ENCODE measurements at regions not wholly inside any gene's neighbourhood (a gene's known extent, or its start where the extent isn't known, plus 50 kb on each side); places are given as distances from the start of the nearest gene placed in this dataset.

DNA sequence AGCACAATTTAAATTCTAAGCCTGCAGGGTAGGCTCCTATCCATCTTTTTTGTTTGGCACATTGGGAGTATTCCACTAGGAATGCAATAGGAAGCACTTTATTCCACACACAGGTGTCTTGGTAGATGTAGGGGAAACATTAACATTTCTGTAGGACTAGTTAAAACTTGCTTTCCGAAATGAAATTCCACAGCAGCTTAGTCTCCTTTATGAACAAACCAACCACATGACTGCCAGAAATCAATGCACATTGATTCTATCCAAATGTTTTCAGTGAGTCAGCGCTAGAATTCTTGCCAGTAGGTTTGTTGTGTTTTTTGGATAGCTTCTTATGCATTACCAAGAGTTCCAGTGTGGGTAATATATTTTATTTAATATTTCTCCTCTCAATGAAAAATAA, 207.9 kb upstream of the CSNK1A1L start:
- TF ChIP-seq, protein P1, sequence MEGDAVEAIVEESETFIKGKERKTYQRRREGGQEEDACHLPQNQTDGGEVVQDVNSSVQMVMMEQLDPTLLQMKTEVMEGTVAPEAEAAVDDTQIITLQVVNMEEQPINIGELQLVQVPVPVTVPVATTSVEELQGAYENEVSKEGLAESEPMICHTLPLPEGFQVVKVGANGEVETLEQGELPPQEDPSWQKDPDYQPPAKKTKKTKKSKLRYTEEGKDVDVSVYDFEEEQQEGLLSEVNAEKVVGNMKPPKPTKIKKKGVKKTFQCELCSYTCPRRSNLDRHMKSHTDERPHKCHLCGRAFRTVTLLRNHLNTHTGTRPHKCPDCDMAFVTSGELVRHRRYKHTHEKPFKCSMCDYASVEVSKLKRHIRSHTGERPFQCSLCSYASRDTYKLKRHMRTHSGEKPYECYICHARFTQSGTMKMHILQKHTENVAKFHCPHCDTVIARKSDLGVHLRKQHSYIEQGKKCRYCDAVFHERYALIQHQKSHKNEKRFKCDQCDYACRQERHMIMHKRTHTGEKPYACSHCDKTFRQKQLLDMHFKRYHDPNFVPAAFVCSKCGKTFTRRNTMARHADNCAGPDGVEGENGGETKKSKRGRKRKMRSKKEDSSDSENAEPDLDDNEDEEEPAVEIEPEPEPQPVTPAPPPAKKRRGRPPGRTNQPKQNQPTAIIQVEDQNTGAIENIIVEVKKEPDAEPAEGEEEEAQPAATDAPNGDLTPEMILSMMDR (IDR thresholded peaks at IDR 0.05; ENCODE audit: partially characterized antibody, unreplicated experiment), result no peak

DNA sequence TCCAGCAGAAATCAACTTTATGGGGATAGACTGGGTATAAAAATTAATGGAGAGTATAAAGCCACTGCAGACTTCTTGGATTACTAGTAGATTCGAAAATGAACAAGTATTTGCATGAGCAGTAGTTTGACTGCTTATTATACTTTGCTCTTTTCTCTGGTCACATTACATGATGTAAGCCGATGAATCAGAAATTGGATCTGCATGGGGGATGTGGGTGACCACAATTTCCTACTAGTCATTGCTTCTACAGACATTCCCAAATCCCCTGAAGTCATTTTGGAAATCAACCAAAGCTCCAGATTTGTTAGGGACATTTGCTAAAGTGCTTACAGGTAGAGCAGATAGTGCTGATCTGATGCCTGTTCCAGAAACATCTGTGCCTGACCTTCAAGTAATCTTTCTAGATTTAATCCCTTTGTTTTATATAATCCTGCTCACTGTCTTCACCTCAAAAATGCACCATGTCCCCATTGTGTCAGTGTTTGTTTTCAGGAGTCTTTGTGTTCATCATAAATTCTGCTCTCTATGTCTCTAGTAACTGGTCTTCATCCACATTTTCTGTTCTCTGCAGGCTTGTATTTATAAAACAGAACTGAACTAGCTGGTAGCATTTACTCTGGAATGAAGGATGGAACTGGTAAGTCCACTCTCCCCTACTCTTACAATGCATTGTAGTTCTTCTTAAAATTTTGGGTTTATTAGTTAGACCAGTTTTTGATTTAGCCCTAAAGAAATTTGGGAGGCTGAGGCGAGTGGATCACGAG, 201.5 kb upstream of the CSNK1A1L start:
- Mint-ChIP-seq H3K36me3 (ENCODE audit: unreplicated experiment) (no peaks in the 10 kb centered on the region), H3K27ac (ENCODE audit: unreplicated experiment) (no peak overlapping the region), H3K4me3 (ENCODE audit: unreplicated experiment) (no peak overlapping the region), H3K27me3 (ENCODE audit: unreplicated experiment) (no peaks in the 10 kb centered on the region), H3K4me1 (ENCODE audit: low read depth, unreplicated experiment) (no peaks in the 10 kb centered on the region), H3K9me3 (ENCODE audit: unreplicated experiment) (no peaks in the 10 kb centered on the region)
- no peak for DNase-seq
- TF ChIP-seq, protein P1 (IDR thresholded peaks at IDR 0.05; ENCODE audit: partially characterized antibody, unreplicated experiment), result no peak

More for the DNA sequence above, 207.9 kb upstream of the CSNK1A1L start:
- Mint-ChIP-seq H3K27me3 (ENCODE audit: unreplicated experiment) (no peaks in the 10 kb centered on the region), H3K36me3 (ENCODE audit: unreplicated experiment) (no peaks in the 10 kb centered on the region), H3K9me3 (ENCODE audit: unreplicated experiment) (no peaks in the 10 kb centered on the region), H3K4me3 (ENCODE audit: unreplicated experiment) (no peak overlapping the region), H3K27ac (ENCODE audit: unreplicated experiment) (no peak overlapping the region), H3K4me1 (ENCODE audit: low read depth, unreplicated experiment) (no peaks in the 10 kb centered on the region)
- DNase-seq, result no peak

DNA sequence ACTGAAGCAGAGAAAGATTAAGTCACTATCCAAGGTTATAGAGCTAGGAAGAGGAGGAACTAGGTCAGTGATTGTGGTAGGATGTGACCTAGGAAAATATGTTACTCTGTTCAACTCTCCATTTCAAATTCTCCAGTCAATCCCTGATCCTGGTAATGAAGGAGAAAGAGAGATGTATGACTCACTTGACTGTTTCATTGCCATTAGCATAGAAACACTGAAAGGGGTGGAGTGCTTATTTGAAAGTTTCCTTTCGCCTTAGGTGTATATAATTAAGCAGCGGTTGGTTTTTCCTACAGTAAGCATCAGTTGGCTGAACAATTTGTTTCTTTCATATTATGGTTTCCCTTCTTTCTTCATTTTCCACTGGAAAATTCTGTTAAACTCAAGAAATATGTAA, 198.1 kb upstream of the CSNK1A1L start:
- H3K27ac Mint-ChIP-seq (ENCODE audit: unreplicated experiment), result no peak overlapping the region
- no peaks in the 10 kb centered on the region for H3K4me1 Mint-ChIP-seq (ENCODE audit: low read depth, unreplicated experiment)
- H3K9me3 Mint-ChIP-seq (ENCODE audit: unreplicated experiment), result no peaks in the 10 kb centered on the region
- no peak overlapping the region for H3K4me3 Mint-ChIP-seq (ENCODE audit: unreplicated experiment)
- DNase-seq, result no peak
- TF ChIP-seq, protein P1 (IDR thresholded peaks at IDR 0.05; ENCODE audit: partially characterized antibody, unreplicated experiment), result no peak
- no peaks in the 10 kb centered on the region for H3K36me3 Mint-ChIP-seq (ENCODE audit: unreplicated experiment)
- no peaks in the 10 kb centered on the region for H3K27me3 Mint-ChIP-seq (ENCODE audit: unreplicated experiment)

DNA sequence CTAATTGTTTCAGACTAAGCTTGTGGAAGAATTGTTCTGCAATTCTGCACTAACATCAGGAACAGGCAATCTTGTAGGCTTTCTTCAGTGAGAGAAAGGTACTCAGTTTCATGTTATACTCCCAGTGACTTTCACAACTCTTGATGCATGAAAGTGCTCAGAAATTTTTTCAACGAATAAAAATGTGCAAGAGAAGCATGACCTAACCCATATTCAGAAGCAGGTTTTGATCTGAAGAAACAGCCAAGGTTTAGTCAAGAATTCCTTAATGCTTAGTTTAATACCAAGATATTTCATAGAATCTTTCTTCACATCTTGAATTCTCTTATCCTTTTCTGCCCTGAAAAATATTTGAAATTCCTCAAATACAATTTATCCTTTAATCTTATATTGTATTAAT, 197.2 kb upstream of the CSNK1A1L start:
- no peaks in the 10 kb centered on the region for H3K36me3 Mint-ChIP-seq (ENCODE audit: unreplicated experiment)
- H3K4me1 Mint-ChIP-seq (ENCODE audit: low read depth, unreplicated experiment), result no peaks in the 10 kb centered on the region
- DNase-seq, result no peak
- TF ChIP-seq, protein P1 (IDR thresholded peaks at IDR 0.05; ENCODE audit: partially characterized antibody, unreplicated experiment), result no peak
- no peak overlapping the region for H3K4me3 Mint-ChIP-seq (ENCODE audit: unreplicated experiment)
- no peak overlapping the region for H3K27ac Mint-ChIP-seq (ENCODE audit: unreplicated experiment)
- no peaks in the 10 kb centered on the region for H3K9me3 Mint-ChIP-seq (ENCODE audit: unreplicated experiment)
- H3K27me3 Mint-ChIP-seq (ENCODE audit: unreplicated experiment), result no peaks in the 10 kb centered on the region

DNA sequence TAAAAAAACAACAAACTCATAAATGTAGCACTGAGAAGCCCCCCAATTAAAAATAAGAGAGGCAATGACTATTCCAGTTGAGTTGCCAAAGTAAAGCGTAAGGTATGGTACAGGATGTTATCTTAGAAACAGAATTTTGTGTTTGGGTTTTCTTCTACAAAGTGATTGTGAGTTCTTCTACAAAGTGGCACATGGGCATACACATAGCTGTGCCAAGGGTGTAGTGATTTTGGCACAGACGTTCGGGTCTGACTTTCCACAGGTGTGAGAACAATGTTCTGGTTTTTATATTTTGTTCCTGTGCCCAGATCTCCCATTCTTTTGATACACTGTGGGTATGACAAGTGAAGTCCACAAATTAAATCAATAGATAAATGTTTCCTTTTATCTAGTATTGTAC, 190.1 kb upstream of the CSNK1A1L start:
- Mint-ChIP-seq H3K4me1 (ENCODE audit: low read depth, unreplicated experiment) (no peaks in the 10 kb centered on the region), H3K4me3 (ENCODE audit: unreplicated experiment) (no peak overlapping the region), H3K27ac (ENCODE audit: unreplicated experiment) (no peak overlapping the region), H3K36me3 (ENCODE audit: unreplicated experiment) (no peaks in the 10 kb centered on the region), H3K27me3 (ENCODE audit: unreplicated experiment) (no peaks in the 10 kb centered on the region), H3K9me3 (ENCODE audit: unreplicated experiment) (no peaks in the 10 kb centered on the region)
- no peak for DNase-seq
- TF ChIP-seq, protein P1 (IDR thresholded peaks at IDR 0.05; ENCODE audit: partially characterized antibody, unreplicated experiment), result no peak

Measured in glutamatergic neuron (in vitro differentiated cells).